GM19455 (cell line): ENCODE measurements at regions not wholly inside any gene's neighbourhood (a gene's known extent, or its start where the extent isn't known, plus 50 kb on each side); places are given as distances from the start of the nearest gene placed in this dataset.

Experiments
- ATAC-seq: cut with Tn5 transposase; IDR thresholded peaks from one replicate; pipeline ENCODE4 v1.9.1; 2021; ENCODE audit not compliant: unreplicated experiment

GRCh38 chr4:31097999-31098398 is 377.8 kb downstream of the PCDH7 start:
- ATAC-seq = no peak

GRCh38 chr4:31100536-31100935 is 380.4 kb downstream of the PCDH7 start:
- ATAC-seq = no peak

- ATAC-seq = no peak
Observed at GRCh38 chr4:31104043-31104442, 383.9 kb downstream of the PCDH7 start.

GRCh38 chr4:31104577-31104976 is 384.4 kb downstream of the PCDH7 start:
- ATAC-seq = no peak

GRCh38 chr4:31106419-31106818 is 386.2 kb downstream of the PCDH7 start:
- ATAC-seq = no peak

- no peak for ATAC-seq
Observed at GRCh38 chr4:31107362-31107761, 387.2 kb downstream of the PCDH7 start.

GRCh38 chr4:31108762-31109161 is 388.6 kb downstream of the PCDH7 start:
- no peak for ATAC-seq

GRCh38 chr4:31111790-31112189 is 391.6 kb downstream of the PCDH7 start:
- no peak for ATAC-seq

- ATAC-seq = no peak
Observed at GRCh38 chr4:31114816-31115215, 394.6 kb downstream of the PCDH7 start.

- ATAC-seq = no peak
Observed at GRCh38 chr4:31124008-31124585, 403.9 kb downstream of the PCDH7 start.

GRCh38 chr4:31125061-31125460 is 404.9 kb downstream of the PCDH7 start:
- no peak for ATAC-seq

GRCh38 chr4:31125496-31125895 is 405.3 kb downstream of the PCDH7 start:
- ATAC-seq = no peak

- no peak for ATAC-seq
Observed at GRCh38 chr4:31126881-31127398, 406.8 kb downstream of the PCDH7 start.

GRCh38 chr4:31130930-31131329 is 410.8 kb downstream of the PCDH7 start:
- no peak for ATAC-seq

- no peak for ATAC-seq
Observed at GRCh38 chr4:31134720-31135119, 414.6 kb downstream of the PCDH7 start.

- ATAC-seq = no peak
Observed at GRCh38 chr4:31139767-31140166, 419.6 kb downstream of the PCDH7 start.

- ATAC-seq = no peak
Observed at GRCh38 chr4:31141095-31141831, 421.1 kb downstream of the PCDH7 start.

- ATAC-seq = no peak
Observed at GRCh38 chr4:31141832-31142142, 421.6 kb downstream of the PCDH7 start.

GRCh38 chr4:31146366-31146765 is 426.2 kb downstream of the PCDH7 start:
- no peak for ATAC-seq

GRCh38 chr4:31148990-31149389 is 428.8 kb downstream of the PCDH7 start:
- ATAC-seq = no peak

- no peak for ATAC-seq
Observed at GRCh38 chr4:31156221-31156620, 436.1 kb downstream of the PCDH7 start.

- ATAC-seq = no peak
Observed at GRCh38 chr4:31160146-31160545, 440.0 kb downstream of the PCDH7 start.

- ATAC-seq = no peak
Observed at GRCh38 chr4:31169846-31170245, 449.7 kb downstream of the PCDH7 start.
